ENCODE measurements at regions not wholly inside any gene's neighbourhood (a gene's known extent, or its start where the extent isn't known, plus 50 kb on each side); places are given as distances from the start of the nearest gene placed in this dataset.

DNA sequence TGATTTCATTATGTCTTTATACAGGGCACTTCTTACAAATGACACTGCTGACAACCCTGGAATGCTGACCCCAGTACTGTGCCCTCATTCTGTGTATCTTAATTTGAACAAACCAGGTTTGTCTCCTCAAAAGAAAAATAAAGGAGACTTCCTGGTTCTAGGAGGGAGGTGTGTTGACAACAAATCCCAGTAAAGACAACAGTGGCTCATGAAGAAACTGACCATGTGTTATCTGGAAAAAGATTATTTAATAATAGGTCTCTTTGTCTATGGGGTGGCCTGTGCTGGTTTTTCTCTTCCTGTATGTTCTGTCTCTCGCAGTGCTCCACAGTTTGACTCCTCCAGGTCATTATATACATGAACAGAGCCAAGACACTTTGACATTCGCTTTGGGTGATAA is 454.6 kb downstream of the LMO4 start:
- DNase-seq (ENCODE audit: low spot score): no peak

DNA sequence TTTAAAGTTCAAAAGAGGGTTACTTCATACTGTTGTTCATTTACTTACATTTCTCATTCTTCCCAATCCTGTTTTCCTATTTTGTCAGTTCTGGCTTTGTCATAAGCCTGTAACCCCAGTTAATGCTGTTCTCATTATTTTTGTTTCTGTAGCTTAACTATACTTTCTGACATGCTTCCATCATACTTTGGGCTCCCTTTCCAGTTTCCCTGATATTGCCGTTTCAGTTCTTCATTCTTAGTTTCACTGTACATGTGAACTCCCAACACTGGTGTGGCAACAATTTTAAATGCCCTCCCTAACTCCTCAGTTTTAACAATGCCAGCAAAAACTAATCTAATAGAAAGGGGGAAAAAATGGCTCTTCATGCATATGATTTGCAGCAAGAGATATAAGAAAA is 456.7 kb downstream of the LMO4 start:
- DNase-seq (ENCODE audit: low spot score): no peak

DNA sequence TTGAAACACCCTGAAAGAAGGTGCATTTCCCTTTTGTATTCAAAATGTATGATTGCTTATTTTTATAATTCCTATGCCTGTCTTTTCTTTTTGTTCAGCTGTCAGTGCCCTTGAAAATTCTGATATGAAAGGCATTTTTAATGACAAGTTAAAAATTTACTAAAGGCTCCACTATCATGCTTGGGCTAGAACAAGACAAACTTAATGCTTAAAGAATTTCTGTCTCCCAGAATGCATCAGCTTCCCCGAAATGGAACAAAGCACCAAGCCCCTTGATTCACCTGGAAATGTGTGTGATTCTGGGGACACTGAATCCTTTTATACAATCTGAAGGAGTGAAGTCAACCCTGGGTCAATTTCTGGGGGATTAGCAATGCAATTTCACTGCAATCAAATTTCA is 457.5 kb downstream of the LMO4 start:
- no peak for DNase-seq (ENCODE audit: low spot score)

DNA sequence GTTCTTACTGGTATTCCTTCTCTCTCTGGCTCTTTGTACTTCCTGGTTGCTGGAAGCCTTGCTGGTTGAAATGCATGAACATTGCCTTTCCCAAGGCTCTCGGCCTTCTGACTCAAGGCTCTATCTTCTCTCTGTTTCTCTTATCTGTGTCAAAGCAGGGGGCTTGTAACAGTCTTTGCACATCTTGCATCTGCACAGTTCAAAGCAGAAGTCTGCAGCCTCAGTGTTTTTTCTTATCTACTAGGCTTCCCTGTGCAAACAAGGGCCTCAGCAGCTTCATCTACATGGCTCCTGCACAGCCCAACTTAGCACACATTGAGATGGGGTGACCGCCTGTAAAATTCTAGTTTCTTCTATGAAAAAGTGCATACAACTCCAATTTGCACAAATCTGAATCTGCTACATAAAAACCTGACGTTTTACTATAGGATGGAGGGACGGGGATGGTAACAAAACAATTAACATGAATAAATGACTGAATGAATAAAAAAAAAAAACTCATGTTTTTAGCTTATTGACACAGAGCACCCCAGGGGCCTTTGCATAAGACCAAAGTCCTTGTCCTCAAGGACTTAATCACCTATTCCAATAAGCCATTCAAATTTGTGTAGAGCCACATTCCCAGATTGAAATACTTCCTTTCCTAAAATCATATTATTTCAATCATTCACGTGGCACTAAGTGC is 458.3 kb downstream of the LMO4 start:
- no peak for DNase-seq (ENCODE audit: low spot score)

DNA sequence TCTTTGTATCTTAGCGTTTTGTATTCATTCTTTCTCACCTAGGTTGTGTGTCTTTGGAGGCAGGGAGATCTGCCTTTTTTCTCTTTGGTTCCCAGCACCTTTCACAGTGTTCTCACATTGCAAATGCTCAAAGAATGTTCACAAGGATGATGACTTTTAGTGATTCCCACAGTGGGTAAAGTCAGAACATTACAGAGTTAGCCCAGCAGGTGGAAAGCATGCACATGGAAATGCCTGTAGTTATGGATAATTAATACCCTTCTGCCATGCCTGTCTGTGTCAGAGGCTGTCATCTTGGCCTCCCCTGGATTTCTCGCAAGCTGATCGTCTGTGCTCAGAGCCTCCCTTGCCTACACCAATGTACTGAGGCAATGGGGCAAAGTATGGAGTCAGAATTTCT is 458.9 kb downstream of the LMO4 start:
- no peak for DNase-seq (ENCODE audit: low spot score)

DNA sequence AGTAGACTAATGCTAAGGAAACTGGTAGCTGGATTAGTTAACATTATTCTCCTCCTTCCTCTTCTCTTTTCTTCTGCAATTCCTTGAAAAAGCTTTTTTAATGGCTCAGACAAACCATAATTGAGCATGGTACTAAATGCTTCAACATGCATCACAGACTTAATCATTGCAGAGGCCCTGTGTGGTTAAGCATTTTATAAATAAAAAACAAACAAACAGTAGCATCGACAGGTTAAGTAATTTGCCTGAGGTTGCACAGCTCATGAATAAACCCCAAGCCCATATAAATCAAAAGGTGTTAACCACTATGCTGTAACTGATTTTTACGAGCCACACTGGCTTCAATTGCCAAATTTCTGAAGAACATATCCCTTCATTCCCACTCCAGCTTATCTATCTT is 462.1 kb downstream of the LMO4 start:
- no peak for DNase-seq (ENCODE audit: low spot score)

DNA sequence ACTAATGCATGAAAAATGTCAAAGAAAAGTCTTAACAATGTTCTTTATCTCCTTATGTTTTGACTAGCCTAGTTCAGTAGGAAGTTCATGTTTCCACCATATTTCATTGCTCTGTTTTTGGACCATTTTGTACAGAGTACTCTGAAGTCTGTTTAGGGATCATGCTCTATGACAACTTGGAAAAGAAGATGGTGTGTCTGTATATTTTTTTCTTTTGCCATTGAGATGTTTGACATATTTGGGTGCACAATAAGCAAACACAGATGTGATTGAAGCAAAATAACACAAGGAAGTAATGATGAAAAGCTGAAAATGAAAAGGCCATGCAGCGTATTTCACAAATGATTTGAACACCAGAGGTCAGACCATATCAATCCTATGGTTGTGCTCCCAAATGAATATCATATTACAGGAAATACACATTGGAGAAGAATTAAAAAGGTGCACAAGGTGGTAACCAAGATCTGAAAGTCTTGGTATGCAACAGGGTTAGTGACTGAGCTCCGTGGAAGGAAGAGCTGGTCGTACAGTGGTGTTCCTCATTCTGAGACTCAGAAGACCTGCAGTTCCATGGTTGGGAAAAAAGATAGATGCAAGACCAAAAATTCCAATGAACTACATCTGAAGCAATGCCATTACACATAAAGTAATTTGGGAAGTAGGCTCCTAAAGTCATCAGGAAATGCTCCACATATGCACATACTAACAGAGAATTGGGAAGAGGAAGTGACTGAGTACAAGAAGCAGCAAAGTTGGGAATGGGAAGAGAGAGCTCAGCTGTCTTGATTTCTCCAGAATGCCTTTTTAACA is 463.5 kb downstream of the LMO4 start:
- DNase-seq (ENCODE audit: low spot score): no peak

DNA sequence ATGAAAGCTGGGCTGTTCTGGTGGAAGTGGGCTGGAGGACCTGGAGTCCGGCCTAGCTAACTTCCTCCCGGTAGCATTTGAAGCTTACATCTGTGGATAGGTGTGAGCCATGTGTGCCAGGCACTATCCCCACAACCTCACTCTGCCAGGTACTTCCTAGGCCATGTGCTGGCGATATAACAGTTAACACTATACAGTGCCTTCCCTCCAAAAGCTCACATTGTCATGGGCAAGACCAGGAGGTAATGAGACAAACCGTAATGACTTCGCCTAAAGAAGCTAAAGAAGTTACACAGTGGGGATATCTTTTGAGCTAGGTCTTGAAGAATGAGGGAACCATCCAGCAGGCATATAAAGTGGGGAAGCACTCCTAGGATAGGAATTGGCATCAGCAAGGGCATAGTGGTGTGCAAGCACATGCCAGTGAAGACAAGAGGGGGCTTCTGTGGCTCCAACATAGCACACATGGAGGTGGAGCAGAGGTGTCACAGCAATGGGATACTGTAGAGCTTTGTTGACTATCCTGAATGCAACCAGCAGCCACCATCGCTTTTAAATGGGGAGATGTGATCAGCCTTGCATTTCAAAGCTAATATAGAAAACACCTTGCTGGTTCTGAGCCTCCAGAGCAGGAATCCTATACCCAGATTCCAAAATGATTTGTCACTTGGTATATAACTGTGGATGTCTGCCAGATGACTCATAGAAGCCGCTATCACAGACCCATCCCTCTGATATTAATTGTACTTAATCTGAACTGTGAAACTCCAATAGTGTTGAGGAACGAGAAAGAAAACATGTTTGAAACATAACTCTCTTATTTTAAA is 466.3 kb downstream of the LMO4 start:
- DNase-seq (ENCODE audit: low spot score): no peak

DNA sequence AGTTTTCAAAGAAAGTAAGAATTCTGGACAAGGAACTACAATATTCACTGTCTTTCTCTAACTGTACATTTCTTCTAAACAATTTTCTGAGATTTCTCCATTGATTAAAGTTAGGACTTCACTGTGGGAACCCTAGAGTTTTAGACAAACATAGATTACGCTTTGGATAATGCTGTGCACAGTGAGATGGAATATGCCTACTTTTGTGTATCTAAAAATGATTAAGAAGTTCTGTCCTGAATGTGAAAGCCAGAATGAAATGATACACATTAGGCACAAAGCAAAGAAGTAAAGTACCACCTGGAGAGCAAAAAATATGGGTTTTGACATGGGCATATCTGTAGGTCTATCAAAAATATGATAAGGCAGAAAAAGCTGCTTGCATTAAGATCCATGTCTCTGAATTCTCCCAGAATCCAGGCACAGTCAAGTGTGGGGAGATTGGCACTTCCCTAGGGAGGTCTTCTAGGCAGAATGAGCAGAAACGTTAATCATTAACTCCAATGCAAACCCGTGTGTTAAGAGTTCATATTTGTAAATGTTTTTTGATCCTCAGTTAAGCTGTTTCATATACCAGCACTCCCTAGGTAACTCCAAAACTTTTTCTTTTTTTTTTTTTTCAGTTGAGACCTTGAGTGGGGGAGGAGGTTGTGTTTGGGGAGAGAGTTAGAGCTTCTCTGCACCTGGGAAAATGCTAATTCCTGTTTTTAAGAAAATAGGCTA is 467.1 kb downstream of the LMO4 start:
- DNase-seq (ENCODE audit: low spot score): peak; percentile 45

DNA sequence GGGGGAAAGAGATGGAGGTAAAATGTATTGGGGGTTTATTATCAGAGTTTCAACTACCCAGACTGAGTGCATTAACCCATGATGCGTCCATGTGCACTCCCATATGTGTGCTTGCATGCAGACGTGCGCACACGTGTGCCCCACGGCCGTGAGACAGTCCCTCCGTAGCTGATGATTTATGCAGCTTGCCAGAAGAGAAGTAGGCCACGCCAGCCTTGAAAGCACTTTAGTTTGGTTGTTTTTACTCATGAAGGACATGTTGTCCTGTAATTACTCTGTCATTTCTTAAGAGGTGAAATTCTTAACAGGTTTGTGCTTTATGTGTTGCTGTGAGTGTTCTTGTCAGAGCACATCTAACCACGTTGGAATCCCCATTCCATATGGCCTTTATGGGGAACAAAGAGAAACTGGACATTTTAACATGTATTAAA is 467.8 kb downstream of the LMO4 start:
- DNase-seq (ENCODE audit: low spot score): no peak

DNA sequence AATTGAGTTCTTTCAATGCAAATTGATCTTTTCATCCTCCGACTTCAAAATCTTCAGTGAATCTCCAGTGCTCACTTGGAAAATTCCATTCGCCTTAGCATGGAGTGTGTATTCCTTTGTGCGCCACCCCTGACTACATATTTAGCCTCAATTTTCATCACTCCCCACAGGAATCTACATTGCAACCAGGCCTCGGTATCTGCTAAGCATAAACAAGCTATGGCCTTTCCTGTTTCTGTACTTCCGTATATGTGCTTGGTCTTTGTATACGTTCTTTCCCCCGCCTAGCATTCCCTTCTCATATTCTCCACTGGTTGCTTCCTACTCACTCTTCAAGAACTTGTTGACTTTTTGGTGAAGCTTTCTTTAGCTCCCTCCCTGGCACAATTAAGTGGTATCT is 470.8 kb downstream of the LMO4 start:
- DNase-seq (ENCODE audit: low spot score): no peak

DNA sequence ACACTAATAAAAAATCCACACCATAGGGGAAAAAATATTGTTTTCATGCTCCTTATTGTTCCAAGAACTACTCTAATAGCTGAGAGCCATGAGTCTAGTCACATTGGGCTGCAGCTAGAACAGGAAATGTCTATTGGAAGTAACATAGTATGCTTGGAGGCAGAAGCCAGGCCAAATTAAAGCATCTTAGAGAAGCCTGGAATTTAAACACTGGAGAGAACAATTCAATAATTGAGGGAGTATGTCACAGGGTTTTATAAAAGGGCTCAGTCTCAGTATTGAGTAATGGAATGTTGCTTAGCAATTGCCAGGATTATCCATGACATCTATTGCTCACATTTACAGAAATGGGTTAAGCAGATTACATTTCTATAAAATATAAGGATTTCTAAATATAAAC is 471.3 kb downstream of the LMO4 start:
- no peak for DNase-seq (ENCODE audit: low spot score)

DNA sequence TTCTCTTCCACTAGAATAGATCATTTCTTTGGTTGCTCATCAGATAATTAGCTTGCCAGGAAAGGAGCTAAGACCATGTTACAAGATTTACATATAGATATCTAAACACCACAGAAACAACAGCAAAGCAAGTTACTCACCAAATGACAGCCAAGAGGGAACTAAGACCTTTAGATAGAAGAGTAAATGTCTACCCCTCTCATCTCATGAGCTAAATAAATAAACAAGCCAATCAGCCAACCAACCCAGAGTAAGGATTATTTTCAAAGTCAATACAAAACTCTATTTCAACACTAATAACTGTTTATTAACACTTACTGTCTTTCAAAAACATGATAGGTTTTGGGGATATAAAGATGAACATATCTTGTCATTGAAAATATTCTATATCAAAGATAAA is 474.7 kb downstream of the LMO4 start:
- DNase-seq (ENCODE audit: low spot score): no peak

DNA sequence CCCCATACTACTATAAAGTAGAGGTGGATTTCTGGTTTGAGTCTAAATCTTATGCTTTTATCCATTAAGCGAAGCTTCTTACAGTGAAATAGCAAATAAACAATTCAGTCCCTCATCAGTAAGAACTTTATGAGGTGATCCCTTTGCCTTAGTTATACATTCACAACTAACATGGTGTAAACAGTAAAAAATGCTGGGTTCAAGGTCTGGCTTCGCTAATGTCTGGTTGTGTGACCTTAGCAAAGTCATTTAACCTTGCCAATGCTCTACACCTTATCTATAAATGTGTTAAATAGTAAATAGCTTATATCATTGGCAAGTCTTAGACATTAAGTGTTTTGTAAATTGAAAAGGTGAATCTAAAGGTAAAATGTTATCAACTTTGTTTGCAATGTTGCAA is 475.4 kb downstream of the LMO4 start:
- no peak for DNase-seq (ENCODE audit: low spot score)

DNA sequence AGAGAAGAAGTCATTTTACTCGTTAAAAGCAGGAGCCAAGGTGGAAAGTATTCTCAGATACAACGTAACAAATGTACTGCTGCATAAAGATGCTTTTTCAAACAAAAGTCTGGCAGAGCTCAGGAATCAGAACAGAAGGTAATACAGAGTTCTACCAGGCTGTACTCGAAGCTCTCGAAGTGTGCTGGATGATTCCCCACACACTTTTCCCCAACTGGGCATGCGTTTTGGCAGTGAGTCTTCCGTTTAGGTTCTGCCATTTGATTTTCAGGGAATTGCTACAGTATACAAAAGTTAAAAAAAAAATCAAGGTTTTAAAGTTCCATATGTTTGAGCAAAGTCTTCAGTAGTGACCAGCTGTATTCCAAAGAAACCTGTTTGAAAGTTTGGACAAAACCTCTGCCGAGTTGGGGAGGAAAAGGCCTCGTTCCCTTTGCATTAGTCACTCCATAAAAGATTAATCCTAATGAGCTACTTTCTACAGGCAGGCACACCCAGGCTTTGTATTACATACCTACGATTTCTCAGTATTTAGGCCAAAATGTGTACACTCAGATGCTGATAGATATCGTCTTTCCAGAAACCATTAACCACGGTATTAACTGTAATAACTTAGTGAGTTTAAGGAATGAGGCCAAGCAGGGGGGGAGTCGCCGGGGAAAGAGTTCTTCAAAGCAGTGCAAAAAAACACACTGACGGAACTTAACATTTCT is 477.1 kb downstream of the LMO4 start:
- no peak for DNase-seq (ENCODE audit: low spot score)

DNA sequence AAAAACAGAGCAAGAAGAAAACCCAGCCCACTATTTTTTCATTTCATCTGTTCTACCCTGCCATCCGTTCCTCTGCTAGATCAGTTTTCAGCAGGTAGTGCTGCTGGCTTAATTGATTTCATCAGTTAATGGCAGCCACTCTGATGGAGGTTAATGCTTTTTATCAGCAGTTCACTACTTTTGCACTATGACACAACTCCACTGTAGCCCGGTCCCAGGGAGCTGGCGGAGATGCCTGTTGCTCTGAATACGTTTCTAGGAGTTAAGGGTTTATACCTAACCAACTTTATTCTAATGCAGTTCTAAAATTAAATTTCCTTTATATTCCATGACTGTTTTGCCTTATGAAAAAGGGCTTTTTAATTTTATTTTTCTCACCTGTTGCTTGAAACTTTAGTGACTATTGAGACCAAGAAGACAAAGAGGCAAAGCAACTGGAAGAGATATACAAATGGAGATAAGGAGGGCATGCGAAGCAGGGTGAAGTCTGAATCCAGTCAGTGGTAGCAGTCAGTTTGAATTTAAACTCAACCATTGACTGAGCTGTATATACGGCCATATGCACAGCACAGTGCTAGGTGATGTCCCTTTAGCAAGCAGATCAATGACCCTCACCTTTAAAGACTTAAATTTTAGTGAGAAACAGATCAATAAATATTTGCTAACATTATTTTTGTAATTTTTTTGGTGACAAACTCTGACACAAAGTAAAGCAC is 477.9 kb downstream of the LMO4 start:
- DNase-seq (ENCODE audit: low spot score): no peak

DNA sequence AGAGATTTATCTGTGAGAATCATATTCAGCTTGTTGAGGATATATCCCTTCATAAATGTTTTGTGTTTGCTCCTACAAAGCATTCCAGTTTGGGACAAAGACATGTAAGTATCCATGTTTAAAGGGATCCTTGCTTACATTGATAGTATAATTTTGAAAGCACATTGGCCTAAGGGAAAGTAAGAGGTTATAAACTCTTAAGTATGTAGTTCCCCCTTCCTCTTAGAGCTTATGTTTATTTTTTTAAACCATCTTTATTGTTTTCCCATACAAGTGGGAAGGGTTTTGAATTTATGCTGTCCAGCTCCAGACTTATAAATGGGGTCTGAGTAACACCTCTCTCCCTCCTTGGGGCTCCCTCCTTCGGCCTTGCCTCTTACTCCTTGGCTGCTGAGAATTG is 481.5 kb downstream of the LMO4 start:
- DNase-seq (ENCODE audit: low spot score): no peak

DNA sequence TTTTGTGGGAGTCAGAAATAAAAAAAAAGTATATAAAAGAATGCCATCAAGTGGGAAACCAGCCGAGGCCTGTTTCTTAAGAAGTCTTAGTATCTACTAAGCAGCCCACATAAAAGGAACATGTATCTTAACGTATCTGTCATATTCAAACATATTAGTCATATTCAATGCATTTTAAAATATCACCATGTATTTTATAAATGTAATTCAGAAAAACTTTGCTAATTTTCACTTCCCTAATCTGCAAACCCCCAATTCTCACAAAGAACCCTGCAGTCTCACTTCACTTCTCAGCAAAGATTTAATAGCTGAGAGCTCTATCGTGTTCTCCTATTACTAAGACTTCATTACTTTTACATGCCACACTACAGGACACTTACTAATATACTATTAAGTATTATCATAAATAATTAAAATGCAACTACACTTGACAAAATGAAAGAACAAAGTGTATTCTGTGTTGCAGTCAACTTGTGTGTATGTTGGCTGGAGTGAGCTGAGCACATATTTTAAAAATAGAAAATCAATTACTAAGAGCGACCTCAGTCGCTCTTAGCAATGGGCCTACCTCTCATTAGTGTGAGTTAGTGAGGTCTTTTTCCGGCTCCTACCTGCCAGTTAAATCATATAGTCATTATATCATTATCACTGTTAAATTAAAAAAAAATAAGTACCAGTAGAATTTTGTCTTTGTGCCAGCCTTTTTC is 484.3 kb downstream of the LMO4 start:
- DNase-seq (ENCODE audit: low spot score): no peak

DNA sequence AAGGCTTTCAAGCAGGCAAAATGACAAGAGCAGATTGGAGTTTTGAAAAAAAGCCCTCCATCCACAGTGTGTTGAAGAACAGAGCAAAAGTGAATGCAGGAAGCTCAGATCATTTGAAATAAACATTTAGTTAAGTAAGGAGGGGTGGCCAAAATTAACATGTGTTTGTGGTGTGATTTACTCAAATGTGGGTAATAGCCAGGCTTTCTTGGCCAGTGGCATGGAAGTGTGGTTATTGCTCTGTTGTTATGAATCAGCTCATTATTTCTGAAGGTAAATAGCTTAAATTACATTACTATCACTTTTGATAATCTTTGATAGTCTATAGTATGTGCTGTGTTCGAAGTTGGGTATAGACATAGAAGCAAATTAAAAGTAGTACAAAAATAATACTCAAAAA is 485.9 kb downstream of the LMO4 start:
- no peak for DNase-seq (ENCODE audit: low spot score)

DNA sequence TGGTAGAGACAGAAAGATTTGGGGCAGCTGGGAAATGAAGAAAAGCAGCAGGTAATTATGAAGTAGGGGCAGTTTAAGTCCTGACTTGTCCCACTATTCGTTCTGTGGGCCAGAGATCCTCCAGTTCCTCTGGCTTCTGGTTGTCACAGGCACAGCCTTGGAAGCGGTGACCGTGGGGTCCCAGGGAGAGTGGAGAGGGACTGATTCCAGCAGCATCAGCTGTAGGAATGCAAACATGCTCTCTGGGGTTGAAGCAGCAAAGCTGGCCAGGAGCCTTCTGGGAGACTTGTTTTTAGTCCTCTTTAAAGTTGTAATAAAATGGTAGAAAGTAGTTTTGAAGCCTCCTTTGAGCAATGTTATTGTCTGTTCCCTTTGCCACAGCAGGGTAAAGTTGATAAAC is 488.0 kb downstream of the LMO4 start:
- DNase-seq (ENCODE audit: low spot score): no peak
